ENCODE measurements at regions not wholly inside any gene's neighbourhood (a gene's known extent, or its start where the extent isn't known, plus 50 kb on each side); places are given as distances from the start of the nearest gene placed in this dataset.

DNA sequence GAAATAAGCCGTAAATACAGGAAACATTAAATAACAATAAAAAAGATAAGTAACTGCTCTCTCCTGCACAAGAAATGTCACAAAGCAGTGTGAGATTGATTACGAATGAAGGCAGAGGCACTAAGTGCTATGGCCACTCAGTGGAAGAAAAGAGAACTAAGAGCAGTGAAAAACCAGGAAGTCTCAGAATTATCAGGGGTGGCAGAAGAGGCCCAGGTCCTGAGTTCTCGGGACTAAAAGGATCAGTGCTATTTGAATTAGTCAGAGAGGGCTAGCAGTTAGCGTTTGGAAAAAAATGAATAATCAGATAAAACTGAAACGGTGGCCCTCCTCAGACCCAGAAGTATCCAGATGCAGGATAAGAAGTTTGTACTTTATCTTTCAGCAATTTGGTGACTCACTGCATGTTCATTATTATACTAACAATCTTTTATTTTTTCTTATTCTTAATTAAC, 367.1 kb downstream of the ZEB2 start:
- Mint-ChIP-seq H3K27ac (peak overlapping the region in 2 of 3 experiments; percentile 30 to 73; a peak in 1 of 7 replicates), H3K36me3 (ENCODE audit: insufficient read depth in 1 of 3, low read depth in 3 of 3) (no peaks in the 10 kb centered on the region), H3K4me3 (no peak overlapping the region), H3K9me3 (no peaks in the 10 kb centered on the region), H3K4me1 (peaks cover 9 to 13% of the 10 kb centered on the region in 2 experiments), H3K27me3 (ENCODE audit: low read depth) (no peaks in the 10 kb centered on the region)
- no peak overlapping the region for H2BK20ac ChIP-seq (ENCODE audit: low read depth, low read length, poor library complexity, severe bottlenecking)
- no peak overlapping the region for H2BK12ac ChIP-seq (ENCODE audit: insufficient read length, low read depth, low read length)
- no peak overlapping the region for H3K14ac ChIP-seq (ENCODE audit: insufficient read depth, low read length)
- no peaks in the 10 kb centered on the region for H3K79me1 ChIP-seq (ENCODE audit: insufficient read depth, low read depth, low read length, poor library complexity, severe bottlenecking)
- no peak overlapping the region for H3K4ac ChIP-seq (ENCODE audit: low read depth, low read length)
- H3K9ac ChIP-seq (ENCODE audit: extremely low read depth, insufficient read length, low read length): no peak overlapping the region
- no peak overlapping the region for H2AFZ ChIP-seq (ENCODE audit: low read length)
- H3K4me1 ChIP-seq (ENCODE audit: insufficient read depth, low read length): peaks cover 3% of the 10 kb centered on the region; the same call in 1 of the 2 replicates
- H2BK5ac ChIP-seq (ENCODE audit: insufficient read length, low read length): no peak overlapping the region
- H3K4me2 ChIP-seq (ENCODE audit: insufficient read depth, insufficient read length, low read length): no peak overlapping the region
- no peak for DNase-seq
- H4K91ac ChIP-seq (ENCODE audit: insufficient read length, low read depth, low read length): no peak overlapping the region
- H3K79me2 ChIP-seq (ENCODE audit: insufficient read depth, low read length): no peaks in the 10 kb centered on the region
- no peak overlapping the region for H2AK5ac ChIP-seq (ENCODE audit: insufficient read length, low read length)
- no peak overlapping the region for H3K18ac ChIP-seq (ENCODE audit: insufficient read length, low read depth, low read length)
- H4K8ac ChIP-seq (replicated peaks; ENCODE audit: insufficient read length, low read depth, low read length): no peak overlapping the region
- no peaks in the 10 kb centered on the region for H4K20me1 ChIP-seq (ENCODE audit: control insufficient read depth, insufficient read depth, insufficient read length)
- no peak overlapping the region for H3K23ac ChIP-seq (ENCODE audit: insufficient read length, low read depth, low read length)
- H3K27ac ChIP-seq (ENCODE audit: insufficient read length, low read depth, low read length): no peak overlapping the region
- no peaks in the 10 kb centered on the region for H3K27me3 ChIP-seq (ENCODE audit: insufficient read depth, low read length)
- no CpG with 5 or more reads among the region's 5 CpGs for WGBS (ENCODE audit: extremely low coverage, insufficient read length, low lambda C conversion rate)
- H3K56ac ChIP-seq (ENCODE audit: insufficient read length, low read depth, low read length): no peak overlapping the region
- H3T11ph ChIP-seq (ENCODE audit: low read length): no peak overlapping the region
- TF ChIP-seq, protein P1, sequence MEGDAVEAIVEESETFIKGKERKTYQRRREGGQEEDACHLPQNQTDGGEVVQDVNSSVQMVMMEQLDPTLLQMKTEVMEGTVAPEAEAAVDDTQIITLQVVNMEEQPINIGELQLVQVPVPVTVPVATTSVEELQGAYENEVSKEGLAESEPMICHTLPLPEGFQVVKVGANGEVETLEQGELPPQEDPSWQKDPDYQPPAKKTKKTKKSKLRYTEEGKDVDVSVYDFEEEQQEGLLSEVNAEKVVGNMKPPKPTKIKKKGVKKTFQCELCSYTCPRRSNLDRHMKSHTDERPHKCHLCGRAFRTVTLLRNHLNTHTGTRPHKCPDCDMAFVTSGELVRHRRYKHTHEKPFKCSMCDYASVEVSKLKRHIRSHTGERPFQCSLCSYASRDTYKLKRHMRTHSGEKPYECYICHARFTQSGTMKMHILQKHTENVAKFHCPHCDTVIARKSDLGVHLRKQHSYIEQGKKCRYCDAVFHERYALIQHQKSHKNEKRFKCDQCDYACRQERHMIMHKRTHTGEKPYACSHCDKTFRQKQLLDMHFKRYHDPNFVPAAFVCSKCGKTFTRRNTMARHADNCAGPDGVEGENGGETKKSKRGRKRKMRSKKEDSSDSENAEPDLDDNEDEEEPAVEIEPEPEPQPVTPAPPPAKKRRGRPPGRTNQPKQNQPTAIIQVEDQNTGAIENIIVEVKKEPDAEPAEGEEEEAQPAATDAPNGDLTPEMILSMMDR (conservative IDR thresholded peaks at IDR 0.05): peak; percentile 29; the same call in 2 of the 3 replicates
- H2BK15ac ChIP-seq (ENCODE audit: low read depth, low read length): no peak overlapping the region
- H3K23me2 ChIP-seq (ENCODE audit: insufficient read length, low read depth, low read length, poor library complexity, severe bottlenecking): no peaks in the 10 kb centered on the region
- no peaks in the 10 kb centered on the region for H3K9me3 ChIP-seq (ENCODE audit: control insufficient read depth, low read depth, low read length)
- H2BK120ac ChIP-seq (ENCODE audit: low read depth, low read length, poor library complexity, severe bottlenecking): no peak overlapping the region
- H4K5ac ChIP-seq (ENCODE audit: insufficient read length, low read depth, low read length): no peak overlapping the region

All from H9 (cell line).